ENCODE measurements at regions not wholly inside any gene's neighbourhood (a gene's known extent, or its start where the extent isn't known, plus 50 kb on each side); places are given as distances from the start of the nearest gene placed in this dataset.

GRCh38 chr2:59756150-59756549, 797.3 kb downstream of the BCL11A start:
- ATAC-seq (no peak), DNase-seq (ENCODE audit: low read depth, low spot score) (no peak), FAIRE-seq (no peak)
- WGBS (ENCODE audit: insufficient coverage, insufficient replicate concordance, low lambda C conversion rate, missing lambda C conversion rate) = 23% methylated on average over 5 of the region's 5 CpGs
- ChIA-PET SMC1A (ENCODE audit: uncharacterized antibody, unreplicated experiment) (no interaction called here), RAD21 (ENCODE audit: unreplicated experiment) (no interaction called here), CTCF (no interaction called here), POLR2A (no interaction called here)
- no peaks in the 10 kb centered on the region for H4K20me1 ChIP-seq (ENCODE audit: control insufficient read depth, insufficient read depth)
- H2AFZ ChIP-seq (ENCODE audit: control insufficient read depth, low read depth, low read length) = no peak overlapping the region
- in situ Hi-C loops (cut with MboI) (no loop called here), intact Hi-C loops (cut with micrococcal nuclease; ENCODE audit: unreplicated experiment) (no loop called here)
- H3K4me1 ChIP-seq (ENCODE audit: control insufficient read depth, insufficient read depth, low read length) = no peaks in the 10 kb centered on the region
- TF ChIP-seq CHD4 (IDR thresholded peaks at IDR 0.05) (no peak), RFX5 (IDR thresholded peaks at IDR 0.05; ENCODE audit: low read depth, low read length) (no peak), NFYA (IDR thresholded peaks at IDR 0.05; ENCODE audit: borderline replicate concordance, low read depth, low read length) (no peak), STAT1 (conservative IDR thresholded peaks at IDR 0.05) (no peak), ZBTB33 (IDR thresholded peaks at IDR 0.05) (no peak), JUND (IDR thresholded peaks at IDR 0.05; ENCODE audit: low read depth, low read length) (no peak), NR2C2 (IDR thresholded peaks at IDR 0.05; ENCODE audit: borderline replicate concordance, control insufficient read depth, insufficient read length, low read depth) (no peak), PAX8 (IDR thresholded peaks at IDR 0.05) (no peak), BHLHE40 (IDR thresholded peaks at IDR 0.05; ENCODE audit: borderline replicate concordance in 1 of 2, low read depth in 2 of 2, low read length in 1 of 2) (no peak)
- no peaks in the 10 kb centered on the region for H3K27me3 ChIP-seq (replicated peaks in 1 of 2; ENCODE audit: control insufficient read depth in 2 of 2, insufficient read depth in 2 of 2, low read length in 1 of 2)
- no peaks in the 10 kb centered on the region for H3K36me3 ChIP-seq (ENCODE audit: control insufficient read depth in 2 of 2, insufficient read depth in 2 of 2, low read length in 1 of 2)
- no peak overlapping the region for H3K27ac ChIP-seq (ENCODE audit: control insufficient read depth, insufficient read depth)
- H3K9ac ChIP-seq (ENCODE audit: control insufficient read depth, insufficient read depth, low read length) = no peak overlapping the region
- H3K4me2 ChIP-seq (ENCODE audit: control insufficient read depth, insufficient read depth) = no peak overlapping the region
- no peaks in the 10 kb centered on the region for H3K79me2 ChIP-seq (ENCODE audit: control insufficient read depth, insufficient read depth, low read length)
- no peak overlapping the region for H3K4me3 ChIP-seq
- no peaks in the 10 kb centered on the region for H3K9me3 ChIP-seq (replicated peaks; ENCODE audit: control insufficient read depth, insufficient read depth, low read length)
- BruUV-seq (replicated peaks) = no TSS peak

Data from GM12878 (cell line).